Liver (tissue), 8 donors: ENCODE measurements at regions not wholly inside any gene's neighbourhood (a gene's known extent, or its start where the extent isn't known, plus 50 kb on each side); places are given as distances from the start of the nearest gene placed in this dataset.

Experiments
- DNase-seq: peaks from one replicate; pipeline ENCODE4 v3.0.0-alpha.2; 2017; ENCODE audit warnings: low spot score
- H3K27ac ChIP-seq, 2 donors: one replicate each; pipeline ENCODE4 v1.7.0; 2013; ENCODE audit warnings: inconsistent platforms in 2 of 2, low read length in 2 of 2, control low read depth in 1 of 2, low read depth in 1 of 2, mild to moderate bottlenecking in 1 of 2
- H3K27me3 ChIP-seq, 4 donors: one replicate each; pipeline versions ENCODE4 v1.6.1 to v1.7.0; 2013; ENCODE audit warnings: low read length in 3 of 4, inconsistent platforms in 1 of 4, mild to moderate bottlenecking in 1 of 4, moderate library complexity in 1 of 4; ENCODE audit not compliant: control insufficient read depth in 4 of 4, insufficient read depth in 4 of 4
- H3K36me3 ChIP-seq, 4 donors: one replicate each; pipeline versions ENCODE4 v1.6.1 to v1.7.0; 2013; ENCODE audit warnings: low read length in 3 of 4, mild to moderate bottlenecking in 3 of 4, low read depth in 1 of 4, moderate library complexity in 1 of 4; ENCODE audit not compliant: control insufficient read depth in 4 of 4, insufficient read depth in 3 of 4
- H3K4me1 ChIP-seq, 4 donors: one replicate each; pipeline versions ENCODE4 v1.6.1 to v1.7.0; 2013; ENCODE audit warnings: low read length in 3 of 4, mild to moderate bottlenecking in 3 of 4, moderate library complexity in 1 of 4; ENCODE audit not compliant: control insufficient read depth in 4 of 4, insufficient read depth in 4 of 4
- H3K4me3 ChIP-seq, 3 donors: one replicate each; pipeline versions ENCODE4 v1.6.1 to v1.7.0; 2013; ENCODE audit warnings: low read length in 3 of 3, control low read depth in 1 of 3, low read depth in 1 of 3, mild to moderate bottlenecking in 1 of 3
- H3K9ac ChIP-seq, 2 donors: one replicate each; pipeline ENCODE4 v1.7.0; 2013; ENCODE audit warnings: low read length in 2 of 2, mild to moderate bottlenecking in 2 of 2, moderate library complexity in 2 of 2, control low read depth in 1 of 2, low read depth in 1 of 2
- H3K9me3 ChIP-seq, 4 donors: one replicate each; pipeline versions ENCODE4 v1.6.1 to v1.7.0; 2013; ENCODE audit warnings: low read length in 3 of 4; ENCODE audit not compliant: control insufficient read depth in 4 of 4
- ATF3 ChIP-seq: IDR thresholded peaks from 2 replicates; pipeline ENCODE4 v1.6.1; 2016; ENCODE audit warnings: antibody characterized with exemption
- FOXA1 ChIP-seq: IDR thresholded peaks from 2 replicates; pipeline ENCODE4 v1.6.1; 2016; ENCODE audit warnings: antibody characterized with exemption
- FOXA2 ChIP-seq: IDR thresholded peaks from 2 replicates; pipeline ENCODE4 v1.6.1; 2016; ENCODE audit warnings: antibody characterized with exemption
- GABPA ChIP-seq, 2 donors: IDR thresholded peaks in 1 of 2; conservative IDR thresholded peaks in 1 of 2; 2 replicates each; pipeline ENCODE4 v1.6.1; 2016; ENCODE audit warnings: antibody characterized with exemption in 2 of 2, mild to moderate bottlenecking in 1 of 2, moderate library complexity in 1 of 2
- HNF4A ChIP-seq, 2 donors: conservative IDR thresholded peaks; 2 replicates each; pipeline ENCODE4 v1.6.1; 2016; ENCODE audit warnings: antibody characterized with exemption in 2 of 2, mild to moderate bottlenecking in 2 of 2
- HNF4G ChIP-seq: IDR thresholded peaks from 2 replicates; pipeline ENCODE4 v1.6.1; 2016; ENCODE audit warnings: antibody characterized with exemption
- JUND ChIP-seq, 2 donors: IDR thresholded peaks; 2 replicates each; pipeline ENCODE4 v1.6.1; 2016; ENCODE audit warnings: antibody characterized with exemption in 2 of 2
- NR2F2 ChIP-seq: IDR thresholded peaks from 2 replicates; pipeline ENCODE4 v1.6.1; 2016; ENCODE audit warnings: antibody characterized with exemption
- RAD21 ChIP-seq, 2 donors: IDR thresholded peaks; 2 replicates each; pipeline ENCODE4 v1.6.1; 2016; ENCODE audit warnings: antibody characterized with exemption in 2 of 2, mild to moderate bottlenecking in 2 of 2
- RXRA ChIP-seq, 2 donors: IDR thresholded peaks; 2 replicates each; pipeline ENCODE4 v1.6.1; 2017 to 2018; ENCODE audit warnings: antibody characterized with exemption in 2 of 2, mild to moderate bottlenecking in 1 of 2
- SP1 ChIP-seq: IDR thresholded peaks from 2 replicates; pipeline ENCODE4 v1.6.1; 2018; ENCODE audit warnings: antibody characterized with exemption, mild to moderate bottlenecking
- TAF1 ChIP-seq: conservative IDR thresholded peaks from 2 replicates; pipeline ENCODE4 v1.6.1; 2016; ENCODE audit warnings: antibody characterized with exemption, mild to moderate bottlenecking
- YY1 ChIP-seq: IDR thresholded peaks from 2 replicates; pipeline ENCODE4 v1.6.1; 2016; ENCODE audit warnings: antibody characterized with exemption, mild to moderate bottlenecking
- ZBTB33 ChIP-seq: IDR thresholded peaks from 2 replicates; pipeline ENCODE4 v1.6.1; 2016; ENCODE audit warnings: antibody characterized with exemption
- whole genome bisulfite sequencing: extraction: QIAGEN DNeasy Blood & Tissue Kit; methylation state at CpG from one replicate; pipeline ENCODE4 v1.1.7; 2013; 5-methylcytosine and 5-hydroxymethylcytosine counted together
- TF ChIP-seq, protein P1 (sequence below): fragments of 150-350 bp; IDR thresholded peaks from 2 replicates; pipeline ENCODE4 v1.5.1; 2017; ENCODE audit warnings: improper control_type of control experiment, low read depth, low read length; ENCODE audit not compliant: missing input control
- TF ChIP-seq, protein P2 (sequence below): IDR thresholded peaks from 2 replicates; pipeline ENCODE4 v1.6.1; 2016; ENCODE audit warnings: antibody characterized with exemption
- TF ChIP-seq, protein P3 (sequence below): IDR thresholded peaks from 2 replicates; pipeline ENCODE4 v1.6.1; 2016; ENCODE audit warnings: antibody characterized with exemption, mild to moderate bottlenecking
- donor health status: healthy.
- donor health status: healthy.
- donor health status: healthy.
- donor health status: healthy.
- donor health status: healthy.

- Histone ChIP-seq H3K9ac (no peak overlapping the region), H3K9me3 (no peaks in the 10 kb centered on the region), H3K27me3 (no peaks in the 10 kb centered on the region), H3K27ac (no peak overlapping the region), H3K36me3 (no peaks in the 10 kb centered on the region), H3K4me1 (no peaks in the 10 kb centered on the region), H3K4me3 (no peak overlapping the region)
- TF ChIP-seq HNF4A (conservative IDR thresholded peaks at IDR 0.05), result no peak
- no peak for TF ChIP-seq TAF1
- TF ChIP-seq ATF3, result no peak
- no peak for TF ChIP-seq YY1
- no peak for TF ChIP-seq JUND (IDR thresholded peaks at IDR 0.05)
- TF ChIP-seq, protein P1, sequence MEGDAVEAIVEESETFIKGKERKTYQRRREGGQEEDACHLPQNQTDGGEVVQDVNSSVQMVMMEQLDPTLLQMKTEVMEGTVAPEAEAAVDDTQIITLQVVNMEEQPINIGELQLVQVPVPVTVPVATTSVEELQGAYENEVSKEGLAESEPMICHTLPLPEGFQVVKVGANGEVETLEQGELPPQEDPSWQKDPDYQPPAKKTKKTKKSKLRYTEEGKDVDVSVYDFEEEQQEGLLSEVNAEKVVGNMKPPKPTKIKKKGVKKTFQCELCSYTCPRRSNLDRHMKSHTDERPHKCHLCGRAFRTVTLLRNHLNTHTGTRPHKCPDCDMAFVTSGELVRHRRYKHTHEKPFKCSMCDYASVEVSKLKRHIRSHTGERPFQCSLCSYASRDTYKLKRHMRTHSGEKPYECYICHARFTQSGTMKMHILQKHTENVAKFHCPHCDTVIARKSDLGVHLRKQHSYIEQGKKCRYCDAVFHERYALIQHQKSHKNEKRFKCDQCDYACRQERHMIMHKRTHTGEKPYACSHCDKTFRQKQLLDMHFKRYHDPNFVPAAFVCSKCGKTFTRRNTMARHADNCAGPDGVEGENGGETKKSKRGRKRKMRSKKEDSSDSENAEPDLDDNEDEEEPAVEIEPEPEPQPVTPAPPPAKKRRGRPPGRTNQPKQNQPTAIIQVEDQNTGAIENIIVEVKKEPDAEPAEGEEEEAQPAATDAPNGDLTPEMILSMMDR, result no peak
- TF ChIP-seq, protein P2, sequence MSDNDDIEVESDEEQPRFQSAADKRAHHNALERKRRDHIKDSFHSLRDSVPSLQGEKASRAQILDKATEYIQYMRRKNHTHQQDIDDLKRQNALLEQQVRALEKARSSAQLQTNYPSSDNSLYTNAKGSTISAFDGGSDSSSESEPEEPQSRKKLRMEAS, result no peak
- no peak for TF ChIP-seq RAD21 (IDR thresholded peaks at IDR 0.05)
- no peak for TF ChIP-seq NR2F2
- TF ChIP-seq, protein P3, sequence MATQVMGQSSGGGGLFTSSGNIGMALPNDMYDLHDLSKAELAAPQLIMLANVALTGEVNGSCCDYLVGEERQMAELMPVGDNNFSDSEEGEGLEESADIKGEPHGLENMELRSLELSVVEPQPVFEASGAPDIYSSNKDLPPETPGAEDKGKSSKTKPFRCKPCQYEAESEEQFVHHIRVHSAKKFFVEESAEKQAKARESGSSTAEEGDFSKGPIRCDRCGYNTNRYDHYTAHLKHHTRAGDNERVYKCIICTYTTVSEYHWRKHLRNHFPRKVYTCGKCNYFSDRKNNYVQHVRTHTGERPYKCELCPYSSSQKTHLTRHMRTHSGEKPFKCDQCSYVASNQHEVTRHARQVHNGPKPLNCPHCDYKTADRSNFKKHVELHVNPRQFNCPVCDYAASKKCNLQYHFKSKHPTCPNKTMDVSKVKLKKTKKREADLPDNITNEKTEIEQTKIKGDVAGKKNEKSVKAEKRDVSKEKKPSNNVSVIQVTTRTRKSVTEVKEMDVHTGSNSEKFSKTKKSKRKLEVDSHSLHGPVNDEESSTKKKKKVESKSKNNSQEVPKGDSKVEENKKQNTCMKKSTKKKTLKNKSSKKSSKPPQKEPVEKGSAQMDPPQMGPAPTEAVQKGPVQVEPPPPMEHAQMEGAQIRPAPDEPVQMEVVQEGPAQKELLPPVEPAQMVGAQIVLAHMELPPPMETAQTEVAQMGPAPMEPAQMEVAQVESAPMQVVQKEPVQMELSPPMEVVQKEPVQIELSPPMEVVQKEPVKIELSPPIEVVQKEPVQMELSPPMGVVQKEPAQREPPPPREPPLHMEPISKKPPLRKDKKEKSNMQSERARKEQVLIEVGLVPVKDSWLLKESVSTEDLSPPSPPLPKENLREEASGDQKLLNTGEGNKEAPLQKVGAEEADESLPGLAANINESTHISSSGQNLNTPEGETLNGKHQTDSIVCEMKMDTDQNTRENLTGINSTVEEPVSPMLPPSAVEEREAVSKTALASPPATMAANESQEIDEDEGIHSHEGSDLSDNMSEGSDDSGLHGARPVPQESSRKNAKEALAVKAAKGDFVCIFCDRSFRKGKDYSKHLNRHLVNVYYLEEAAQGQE, result no peak
- TF ChIP-seq SP1, result no peak
- no peak for TF ChIP-seq HNF4G
- TF ChIP-seq ZBTB33, result no peak
- TF ChIP-seq FOXA2, result no peak
- TF ChIP-seq GABPA (IDR thresholded peaks at IDR 0.05 in 1 of 2, conservative IDR thresholded peaks at IDR 0.05 in 1 of 2), result no peak
- no peak for DNase-seq
These were observed 787.4 kb downstream of the DACH1 start for GRCh38 chr13:71079638-71080037.

- Histone ChIP-seq H3K9me3 (no peaks in the 10 kb centered on the region), H3K4me1 (no peaks in the 10 kb centered on the region), H3K9ac (no peak overlapping the region), H3K27me3 (no peaks in the 10 kb centered on the region), H3K27ac (no peak overlapping the region), H3K4me3 (no peak overlapping the region), H3K36me3 (no peaks in the 10 kb centered on the region)
- WGBS, result 72% methylated on average over 3 of the region's 3 CpGs
- DNase-seq, result no peak
- TF ChIP-seq, protein P1, result no peak
- no peak for TF ChIP-seq HNF4A (conservative IDR thresholded peaks at IDR 0.05)
- no peak for TF ChIP-seq RXRA (IDR thresholded peaks at IDR 0.05)
- TF ChIP-seq, protein P3, result no peak
- no peak for TF ChIP-seq FOXA1
- TF ChIP-seq GABPA (IDR thresholded peaks at IDR 0.05 in 1 of 2, conservative IDR thresholded peaks at IDR 0.05 in 1 of 2), result no peak
- TF ChIP-seq HNF4G, result no peak
- TF ChIP-seq ZBTB33, result no peak
These were observed 799.0 kb downstream of the DACH1 start for GRCh38 chr13:71068041-71068440.
